HCT116 (cell line): ENCODE measurements at regions not wholly inside any gene's neighbourhood (a gene's known extent, or its start where the extent isn't known, plus 50 kb on each side); places are given as distances from the start of the nearest gene placed in this dataset.

Experiments used
- ATAC-seq: fragments of 200-7000 bp; cut with Tn5 transposase; 2 replicates; pipeline ENCODE4 v1.9.1; 2020; ENCODE audit warnings: mild to moderate bottlenecking, moderate library complexity
- BruUV-seq: library from RNA; stranded (reverse); fragments of 400-500 nt; replicated peaks from 2 replicates; lab custom pipeline; 2021; lab: Mats Ljungman, UMichigan
- CTCF ChIA-PET: fragments of 300-600 bp; sonication (Branson Sonifier 250); formaldehyde crosslinking; loops from one replicate; lab custom pipeline; 2021; ENCODE audit warnings: antibody characterized with exemption; lab: Charles Lee
- POLR2A ChIA-PET: fragments of 300-600, 350-600 bp; sonication (Branson Sonifier 250); formaldehyde crosslinking; loops from one replicate; lab custom pipeline; 2021; ENCODE audit warnings: antibody characterized with exemption; lab: Charles Lee
- RAD21 ChIA-PET, 2 experiments: fragments of 300-600 bp; sonication (Branson Sonifier 250); formaldehyde crosslinking; loops; one replicate each; lab custom pipeline; 2023; ENCODE audit warnings: low total read pairs in 2 of 2; ENCODE audit not compliant: uncharacterized antibody in 2 of 2, unreplicated experiment in 2 of 2, low non-redundant PET in 1 of 2; lab: Charles Lee
- DNase-seq: peaks from one replicate; pipeline ENCODE4 v3.0.0-alpha.2; 2010; ENCODE audit warnings: low read depth, low spot score
- H2AFZ ChIP-seq: fragments of 200-600 bp; shearing (Covaris generic), sonication (generic); 2 replicates; pipeline ENCODE4 v1.6.1; 2017; ENCODE audit warnings: low read depth, mixed run types, mixed read lengths, antibody characterized with exemption, low read length; ENCODE audit not compliant: poor library complexity, severe bottlenecking
- H3K27ac ChIP-seq: 2 replicates; pipeline ENCODE4 v1.5.1; 2012; ENCODE audit warnings: low read depth, low read length
- H3K27me3 ChIP-seq: fragments of 200-600 bp; sonication (generic); 2 replicates; pipeline ENCODE4 v1.6.1; 2016; ENCODE audit warnings: mixed run types, low read length, mixed read lengths; ENCODE audit not compliant: insufficient read depth
- H3K36me3 ChIP-seq, 2 experiments: fragments of 200-500 bp in 1 of 2; fragments of 200-600 bp in 1 of 2; sonication (Bioruptor generic) in 1 of 2; sonication (generic) in 1 of 2; 2 replicates each; pipeline versions ENCODE4 v1.5.1 to v1.6.1; 2014 to 2016; ENCODE audit warnings: low read length in 2 of 2, inconsistent platforms in 1 of 2, mixed read lengths in 1 of 2, mixed run types in 1 of 2; ENCODE audit not compliant: insufficient read depth in 2 of 2, control insufficient read depth in 1 of 2
- H3K4me1 ChIP-seq, 2 experiments: fragments of 200-600 bp in 1 of 2; sonication (generic) in 1 of 2; 2 replicates each; pipeline versions ENCODE4 v1.5.1 to v1.6.1; 2012 to 2017; ENCODE audit warnings: low read length in 2 of 2, inconsistent platforms in 1 of 2, mild to moderate bottlenecking in 1 of 2, mixed read lengths in 1 of 2, mixed run types in 1 of 2, moderate library complexity in 1 of 2; ENCODE audit not compliant: insufficient read depth in 2 of 2, control insufficient read depth in 1 of 2
- H3K4me2 ChIP-seq: fragments of 200-600 bp; sonication (generic); 2 replicates; pipeline ENCODE4 v1.6.1; 2017; ENCODE audit warnings: mixed run types, low read length, mixed read lengths
- H3K4me3 ChIP-seq, 2 experiments: fragments of 200-600 bp in 1 of 2; sonication (generic) in 1 of 2; replicated peaks in 1 of 2; 2 replicates each; pipeline ENCODE4 v1.5.1; 2011 to 2016; ENCODE audit warnings: low read length in 2 of 2, control low read depth in 1 of 2, low read depth in 1 of 2, mild to moderate bottlenecking in 1 of 2, mixed read lengths in 1 of 2, mixed run types in 1 of 2
- H3K79me2 ChIP-seq: fragments of 200-600 bp; sonication (generic); 2 replicates; pipeline ENCODE4 v1.6.1; 2017; ENCODE audit warnings: mild to moderate bottlenecking, mixed run types, low read length, moderate library complexity, mixed read lengths; ENCODE audit not compliant: insufficient read depth
- H3K9ac ChIP-seq: fragments of 200-600 bp; sonication (generic); 2 replicates; pipeline ENCODE4 v1.6.1; 2016; ENCODE audit warnings: low read length, mixed read lengths
- H3K9me2 ChIP-seq: fragments of 200-600 bp; sonication (generic), shearing (Covaris generic); 2 replicates; pipeline ENCODE4 v1.6.1; 2017; ENCODE audit warnings: mixed run types, mild to moderate bottlenecking, moderate library complexity; ENCODE audit not compliant: insufficient read depth
- H3K9me3 ChIP-seq, 2 experiments: fragments of 200-500 bp in 1 of 2; fragments of 200-600 bp in 1 of 2; sonication (Bioruptor generic) in 1 of 2; sonication (generic) in 1 of 2; 2 replicates each; pipeline ENCODE4 v1.6.1; 2014 to 2017; ENCODE audit warnings: low read length in 2 of 2, mixed read lengths in 2 of 2, inconsistent platforms in 1 of 2, low read depth in 1 of 2, mild to moderate bottlenecking in 1 of 2, mixed run types in 1 of 2, moderate library complexity in 1 of 2; ENCODE audit not compliant: control insufficient read depth in 1 of 2, insufficient read depth in 1 of 2
- H4K20me1 ChIP-seq: fragments of 200-600 bp; sonication (generic), shearing (Covaris generic); 2 replicates; pipeline ENCODE4 v1.6.1; 2017; ENCODE audit warnings: mixed run types, mild to moderate bottlenecking, moderate library complexity; ENCODE audit not compliant: insufficient read depth
- CTCF ChIP-seq, 3 experiments: fragments of 200-600 bp in 1 of 3; sonication (generic) in 1 of 3; IDR thresholded peaks in 2 of 3; conservative IDR thresholded peaks in 1 of 3; 2 replicates each; pipeline ENCODE4 v1.5.1; 2012 to 2017; ENCODE audit warnings: low read depth in 2 of 3, low read length in 2 of 3, antibody characterized with exemption in 1 of 3, borderline replicate concordance in 1 of 3, control low read depth in 1 of 3, mild to moderate bottlenecking in 1 of 3, mixed read lengths in 1 of 3, mixed run types in 1 of 3, moderate library complexity in 1 of 3; ENCODE audit not compliant: insufficient read depth in 1 of 3
- EZH2 ChIP-seq: fragments of 200-600 bp; sonication (generic); IDR thresholded peaks from 2 replicates; pipeline ENCODE4 v1.6.1; 2017; ENCODE audit warnings: antibody characterized with exemption, mixed run types
- REST ChIP-seq: IDR thresholded peaks from 2 replicates; pipeline ENCODE4 v1.6.1; 2012; ENCODE audit warnings: low read depth
- TCF7L2 ChIP-seq: IDR thresholded peaks from 2 replicates; pipeline ENCODE4 v1.7.0; 2011; ENCODE audit warnings: borderline replicate concordance, inconsistent platforms; ENCODE audit not compliant: insufficient read depth, insufficient read length; ENCODE audit errors: extremely low read depth
- ZNF274 ChIP-seq: fragments of 200-500 bp; sonication (Bioruptor generic); IDR thresholded peaks from 2 replicates; pipeline ENCODE4 v1.6.1; 2014; ENCODE audit warnings: mild to moderate bottlenecking, low read depth, low read length, inconsistent platforms
- intact Hi-C: fragments of 100-400 bp; cut with micrococcal nuclease; formaldehyde crosslinking; loops from 2 replicates; pipeline ENCODE4 v1.10.0; 2022

GRCh38 chr7:51633006-51633405, 316.4 kb upstream of the COBL start:
- Histone ChIP-seq H3K79me2 (no peaks in the 10 kb centered on the region), H3K4me1 (no peaks in the 10 kb centered on the region), H3K4me3 (no peak overlapping the region), H3K9me2 (no peaks in the 10 kb centered on the region), H2AFZ (no peak overlapping the region), H3K9me3 (no peaks in the 10 kb centered on the region), H3K36me3 (no peaks in the 10 kb centered on the region), H3K9ac (no peak overlapping the region), H4K20me1 (no peaks in the 10 kb centered on the region), H3K27ac (no peak overlapping the region), H3K27me3 (no peaks in the 10 kb centered on the region; the same call in 1 of the 2 replicates), H3K4me2 (no peak overlapping the region)
- intact Hi-C loops = no loop called here
- no TSS peak for BruUV-seq
- ChIA-PET RAD21 (no interaction called here), CTCF (no interaction called here), POLR2A (no interaction called here)
- ATAC-seq (no peak), DNase-seq (no peak)
- TF ChIP-seq REST = no peak
- no peak for TF ChIP-seq CTCF (IDR thresholded peaks at IDR 0.05 in 2 of 3, conservative IDR thresholded peaks at IDR 0.05 in 1 of 3; ENCODE audit: borderline replicate concordance in 1 of 3, insufficient read depth in 1 of 3, low read depth in 2 of 3, low read length in 2 of 3)
- no peak for TF ChIP-seq EZH2
- TF ChIP-seq ZNF274 = no peak
- no peak for TF ChIP-seq TCF7L2
